HTR-8/SVneo (cell line): ENCODE measurements at regions not wholly inside any gene's neighbourhood (a gene's known extent, or its start where the extent isn't known, plus 50 kb on each side); places are given as distances from the start of the nearest gene placed in this dataset.

Experiments
- DNase-seq: peaks from one replicate; pipeline ENCODE4 v3.0.0; 2011; ENCODE audit warnings: low spot score, mixed read lengths; ENCODE audit not compliant: insufficient read length
- FAIRE-seq: peaks from 2 replicates; lab custom pipeline; 2011; peaks lifted over from hg19 to GRCh38; lab: Jason Lieb, UNC

- FAIRE-seq (no peak), DNase-seq (no peak)
These were observed 320.0 kb downstream of the IDS start for GRCh38 chrX:149185087-149185486.

GRCh38 chrX:149161435-149162088 is 343.5 kb downstream of the IDS start:
- FAIRE-seq = no peak
- DNase-seq = no peak

GRCh38 chrX:149157976-149158375 is 347.1 kb downstream of the IDS start:
- no peak for FAIRE-seq
- no peak for DNase-seq

- FAIRE-seq = no peak
- DNase-seq = no peak
These were observed 352.2 kb downstream of the IDS start for GRCh38 chrX:149152941-149153340.

- DNase-seq (no peak), FAIRE-seq (no peak)
These were observed 353.0 kb downstream of the IDS start for GRCh38 chrX:149151805-149152757.

GRCh38 chrX:149145845-149146285 is 359.2 kb downstream of the IDS start:
- no peak for DNase-seq
- FAIRE-seq = no peak

GRCh38 chrX:149131774-149132173 is 373.3 kb downstream of the IDS start:
- DNase-seq = no peak
- FAIRE-seq = no peak

GRCh38 chrX:149129767-149130166 is 375.3 kb downstream of the IDS start:
- FAIRE-seq = no peak
- no peak for DNase-seq

- no peak for DNase-seq
- FAIRE-seq = no peak
These were observed 380.5 kb downstream of the IDS start for GRCh38 chrX:149124526-149125108.

GRCh38 chrX:149121206-149121920 is 383.7 kb downstream of the IDS start:
- DNase-seq (no peak), FAIRE-seq (no peak)

- FAIRE-seq = no peak
- no peak for DNase-seq
These were observed 384.6 kb downstream of the IDS start for GRCh38 chrX:149120459-149120858.

GRCh38 chrX:149114874-149115273 is 390.2 kb downstream of the IDS start:
- FAIRE-seq = no peak
- DNase-seq = no peak

GRCh38 chrX:149114001-149114400 is 391.1 kb downstream of the IDS start:
- FAIRE-seq = no peak

GRCh38 chrX:149097786-149098185 is 407.3 kb downstream of the IDS start:
- FAIRE-seq (no peak), DNase-seq (no peak)

More at GRCh38 chrX:149114001-149114400, 391.1 kb downstream of the IDS start:
- DNase-seq = no peak

- no peak for DNase-seq
- FAIRE-seq = no peak
These were observed 412.9 kb downstream of the IDS start for GRCh38 chrX:149092179-149092578.

- DNase-seq = no peak
- FAIRE-seq = no peak
These were observed 425.2 kb downstream of the IDS start for GRCh38 chrX:149079805-149080406.

- DNase-seq = no peak
- no peak for FAIRE-seq
These were observed 430.7 kb downstream of the IDS start for GRCh38 chrX:149074398-149074797.

GRCh38 chrX:149073479-149073878 is 431.6 kb downstream of the IDS start:
- no peak for FAIRE-seq
- no peak for DNase-seq

- DNase-seq (no peak), FAIRE-seq (no peak)
These were observed 435.2 kb downstream of the IDS start for GRCh38 chrX:149069899-149070298.

- no peak for FAIRE-seq
- no peak for DNase-seq
These were observed 444.2 kb downstream of the IDS start for GRCh38 chrX:149060921-149061320.
